ENCODE measurements at regions not wholly inside any gene's neighbourhood (a gene's known extent, or its start where the extent isn't known, plus 50 kb on each side); places are given as distances from the start of the nearest gene placed in this dataset.

- ChIA-PET POLR2A (no interaction called here), CTCF (no interaction called here)
- TF ChIP-seq CTCF (IDR thresholded peaks at IDR 0.05; ENCODE audit: control extremely low read depth, extremely low read depth, low read depth, missing control alignments): no peak
- no peak for DNase-seq (ENCODE audit: extremely low spot score)
Measured at GRCh38 chr20:21956591-21956990, 251.1 kb downstream of the PAX1 start.

- ChIA-PET POLR2A (no interaction called here), CTCF (no interaction called here)
- no peak for DNase-seq (ENCODE audit: extremely low spot score)
- no peak for TF ChIP-seq CTCF (IDR thresholded peaks at IDR 0.05; ENCODE audit: control extremely low read depth, extremely low read depth, low read depth, missing control alignments)
Measured at GRCh38 chr20:21947406-21947805, 241.9 kb downstream of the PAX1 start.

DNA sequence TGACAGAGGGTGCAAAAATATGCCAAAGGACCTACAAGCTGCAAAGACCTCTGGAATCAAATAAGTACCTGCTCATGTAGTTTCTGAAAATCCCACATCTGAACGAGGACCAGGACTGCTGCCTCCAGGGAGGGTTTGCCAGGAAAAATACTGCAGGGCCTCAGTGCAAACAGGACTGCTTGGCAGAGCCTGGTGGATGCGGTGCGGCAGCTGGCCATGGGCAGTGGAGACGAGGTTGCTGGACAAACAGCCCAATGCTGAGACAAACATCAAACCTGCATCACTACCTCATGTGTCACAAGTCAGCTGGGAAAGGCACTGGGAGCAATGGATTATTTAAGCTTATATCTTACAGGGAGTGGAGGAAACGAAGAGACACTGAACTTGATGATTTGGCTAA, 238.8 kb downstream of the PAX1 start:
- POLR2A ChIA-PET: no interaction called here
- no peak for TF ChIP-seq CTCF (IDR thresholded peaks at IDR 0.05; ENCODE audit: control extremely low read depth, extremely low read depth, low read depth, missing control alignments)
- no peak for DNase-seq (ENCODE audit: extremely low spot score)
- CTCF ChIA-PET: no interaction called here

DNA sequence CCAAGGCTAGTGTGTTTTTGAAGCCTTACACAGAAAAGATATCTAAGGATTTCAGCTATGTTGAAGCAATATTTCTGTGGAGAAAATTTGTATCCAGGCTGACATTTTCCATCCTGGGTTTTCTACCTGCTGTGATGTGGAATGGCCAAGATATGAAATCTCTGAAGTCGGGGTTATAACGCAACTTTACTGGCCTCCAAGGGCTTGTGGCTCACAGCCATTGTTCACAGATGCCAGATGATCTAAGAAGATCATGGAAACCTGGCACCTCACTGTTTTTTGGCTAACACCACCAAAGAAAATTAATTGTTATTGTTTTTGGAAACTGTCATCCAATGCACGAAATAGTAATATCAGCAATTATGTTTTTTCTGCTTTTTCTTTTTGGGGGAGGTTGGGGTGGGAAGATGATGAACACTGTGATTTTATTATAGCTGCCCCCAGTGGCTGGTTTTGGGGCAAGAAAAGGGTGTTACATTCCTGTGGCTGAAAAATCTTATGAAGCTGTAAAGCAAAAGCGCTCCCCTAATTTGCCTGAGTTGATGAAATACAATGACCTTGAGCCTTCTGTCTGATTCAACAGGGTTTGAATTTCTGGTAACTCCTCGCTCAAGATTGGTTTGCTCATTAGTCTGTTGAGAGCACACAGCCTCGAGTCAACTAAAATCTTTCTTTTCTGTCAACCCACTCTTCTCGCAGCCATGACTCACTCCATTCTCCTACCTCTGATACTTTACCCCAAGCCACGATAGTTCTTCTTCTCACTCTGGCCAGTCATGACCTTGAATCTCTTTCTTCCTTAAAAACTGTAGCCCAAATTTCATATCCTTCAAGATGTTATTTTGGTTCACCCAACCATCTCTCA, 236.7 kb downstream of the PAX1 start:
- TF ChIP-seq CTCF (IDR thresholded peaks at IDR 0.05; ENCODE audit: control extremely low read depth, extremely low read depth, low read depth, missing control alignments): no peak
- no peak for DNase-seq (ENCODE audit: extremely low spot score)
- ChIA-PET CTCF (no interaction called here), POLR2A (no interaction called here)

GRCh38 chr20:21936720-21937380, 231.4 kb downstream of the PAX1 start:
- POLR2A ChIA-PET: no interaction called here
- no peak for DNase-seq (ENCODE audit: extremely low spot score)

GRCh38 chr20:21936261-21936660, 230.8 kb downstream of the PAX1 start:
- no peak for DNase-seq (ENCODE audit: extremely low spot score)
- ChIA-PET CTCF (no interaction called here), POLR2A (no interaction called here)
- no peak for TF ChIP-seq CTCF (IDR thresholded peaks at IDR 0.05; ENCODE audit: control extremely low read depth, extremely low read depth, low read depth, missing control alignments)

More at GRCh38 chr20:21936720-21937380, 231.4 kb downstream of the PAX1 start:
- CTCF ChIA-PET: no interaction called here
- no peak for TF ChIP-seq CTCF (IDR thresholded peaks at IDR 0.05; ENCODE audit: control extremely low read depth, extremely low read depth, low read depth, missing control alignments)

Measured in GM10248 (cell line).